T47D (cell line): ENCODE measurements at regions not wholly inside any gene's neighbourhood (a gene's known extent, or its start where the extent isn't known, plus 50 kb on each side); places are given as distances from the start of the nearest gene placed in this dataset.

Experiments
- DNase-seq, 2 experiments: peaks; one replicate each; pipeline versions ENCODE4 v3.0.0 to v3.0.0-alpha.2; 2011 to 2012; ENCODE audit warnings: low read depth in 1 of 2, low spot score in 1 of 2
- JUND ChIP-seq: IDR thresholded peaks from 2 replicates; pipeline ENCODE4 v1.6.1; 2012; ENCODE audit warnings: low read depth
- in situ Hi-C: cut with HindIII; loops from 2 replicates; pipeline ENCODE4 v1.10.0; 2016; ENCODE audit warnings: low sequenced_read_pairs, low pct_unique_long_range_greater_than_20kb

DNA sequence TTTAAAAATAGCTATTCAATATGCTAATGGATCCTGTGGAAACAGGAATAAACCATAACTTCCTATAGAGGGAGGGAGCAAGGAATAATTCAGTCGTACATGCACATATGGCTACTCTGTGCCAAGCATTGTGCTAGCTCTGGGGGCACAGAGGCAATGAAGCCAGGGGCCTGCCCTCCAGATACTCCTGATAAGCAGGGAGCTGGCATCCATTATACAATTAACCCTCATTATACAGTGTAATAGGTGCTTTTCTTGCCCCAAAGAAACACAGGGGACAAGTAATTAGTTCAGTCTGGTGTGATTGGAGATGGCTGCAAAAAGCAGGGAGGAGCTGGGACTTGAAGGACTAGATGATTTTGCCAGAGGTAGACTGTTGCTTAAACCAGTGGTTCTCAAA lies 200.4 kb downstream of the SREK1 start:
- in situ Hi-C loops, result no loop called here
- TF ChIP-seq JUND, result no peak
- no peak for DNase-seq

DNA sequence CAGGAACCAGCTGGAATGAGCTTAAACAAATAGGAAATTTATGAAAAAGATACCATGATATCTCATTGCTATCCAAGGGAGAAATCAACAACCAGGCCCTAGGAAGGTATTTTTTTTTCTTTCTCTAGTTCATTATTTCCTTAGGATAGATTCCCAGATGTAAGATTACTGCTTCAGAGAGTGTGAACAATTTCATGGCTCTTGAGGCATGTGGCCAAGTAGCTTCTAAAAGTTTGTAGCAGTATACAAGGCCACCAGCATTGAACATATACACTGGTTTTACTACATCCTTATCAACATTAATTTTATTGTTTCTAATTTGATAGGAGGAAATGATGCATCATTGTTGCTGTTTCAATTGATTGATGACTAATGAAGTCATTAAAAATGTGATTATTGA lies 201.2 kb downstream of the SREK1 start:
- no peak for TF ChIP-seq JUND
- no peak for DNase-seq
- in situ Hi-C loops, result no loop called here

DNA sequence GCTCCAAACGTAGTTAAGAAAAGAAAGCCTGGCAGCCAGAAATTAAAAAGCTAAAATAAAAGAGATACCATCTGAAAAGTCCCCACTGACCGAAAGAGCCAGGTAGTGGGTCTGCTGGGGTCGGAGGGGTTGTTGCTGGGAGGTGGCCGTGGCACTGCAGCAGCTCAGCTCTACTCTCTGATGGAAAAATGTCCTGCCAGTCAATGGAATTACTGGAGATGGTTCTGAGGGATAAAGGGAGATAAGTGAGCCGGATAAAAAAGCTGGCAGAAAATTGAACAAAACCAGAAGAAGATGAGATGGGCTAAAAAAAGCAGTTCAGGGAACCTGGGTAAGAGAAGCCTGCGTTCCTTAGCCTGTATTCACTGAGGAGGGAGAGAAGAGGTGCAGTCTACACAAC lies 202.8 kb downstream of the SREK1 start:
- TF ChIP-seq JUND, result no peak
- in situ Hi-C loops, result no loop called here
- DNase-seq, result no peak

DNA sequence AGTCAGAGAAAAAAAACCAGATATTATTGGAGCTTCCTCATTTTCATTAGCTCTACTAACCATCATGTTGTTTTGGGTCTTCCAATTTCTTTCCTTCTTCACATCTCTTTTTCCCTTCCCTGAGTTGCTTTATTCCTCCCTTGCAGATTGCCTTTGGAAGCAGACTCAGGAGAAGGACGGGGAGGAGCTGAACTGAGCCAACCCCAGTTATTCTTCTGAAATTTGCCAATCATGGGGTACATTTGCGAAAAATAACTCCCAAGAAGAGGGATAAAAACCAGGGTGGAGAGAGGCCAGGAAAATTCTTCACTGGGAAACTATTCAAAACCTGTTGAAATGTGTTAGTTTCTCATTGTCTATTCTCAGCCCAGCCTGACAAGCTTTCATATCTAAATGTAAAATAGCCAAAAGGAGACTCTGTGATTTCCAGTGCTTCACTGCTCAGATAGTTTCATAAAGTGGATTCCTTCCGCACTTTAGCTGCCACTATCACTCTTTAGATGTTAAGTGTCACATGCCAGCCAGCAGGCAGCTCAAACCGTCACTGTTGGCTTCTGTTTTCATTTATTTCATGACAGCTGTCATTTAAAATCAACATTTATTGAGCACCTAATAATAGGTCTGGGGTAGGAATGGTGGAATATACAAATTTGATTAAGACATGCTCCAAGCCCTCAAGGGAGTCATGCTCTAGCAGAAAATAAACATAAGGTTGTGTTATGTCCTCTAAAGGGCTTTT lies 204.5 kb downstream of the SREK1 start:
- in situ Hi-C loops, result no loop called here
- DNase-seq, result no peak
- TF ChIP-seq JUND, result no peak

DNA sequence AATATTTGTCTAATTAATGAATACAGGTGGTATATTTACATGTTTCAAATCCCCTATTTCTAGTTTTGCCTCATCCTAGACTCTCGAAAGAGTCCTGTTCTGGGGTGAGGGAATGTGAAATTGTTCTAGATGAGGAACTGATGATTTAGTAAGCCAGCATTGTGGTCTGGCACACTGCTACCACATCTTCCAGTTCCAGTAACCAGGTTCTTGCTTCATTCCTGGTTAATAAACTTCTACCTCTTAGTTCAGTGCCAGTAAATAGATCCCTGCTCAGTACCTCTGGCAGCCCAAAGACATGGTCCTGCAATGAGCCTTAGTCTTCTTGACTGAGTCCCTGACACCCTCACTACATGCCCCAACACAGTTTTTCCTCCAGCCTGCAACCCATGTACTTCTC lies 207.7 kb downstream of the SREK1 start:
- in situ Hi-C loops, result no loop called here
- no peak for DNase-seq
- no peak for TF ChIP-seq JUND

DNA sequence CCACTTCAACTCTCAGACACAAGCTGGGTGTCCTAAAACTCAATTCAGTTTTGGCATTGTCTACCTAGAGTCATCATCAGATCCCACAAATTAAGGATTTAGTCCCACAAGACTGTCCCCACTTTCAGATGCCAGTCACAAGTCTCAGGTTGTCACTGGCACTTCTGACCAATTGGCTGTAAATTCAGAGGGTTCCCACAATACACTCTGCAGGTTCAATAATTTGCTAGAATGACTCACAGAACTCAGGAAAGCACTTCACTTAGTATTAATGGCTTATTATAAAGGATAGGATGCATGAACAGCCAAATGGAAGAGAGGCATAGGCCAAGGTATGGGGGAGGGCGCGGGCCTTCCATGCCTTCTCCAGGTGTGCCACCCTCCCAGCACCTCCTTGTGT lies 209.1 kb downstream of the SREK1 start:
- in situ Hi-C loops, result no loop called here
- no peak for DNase-seq
- TF ChIP-seq JUND, result no peak

DNA sequence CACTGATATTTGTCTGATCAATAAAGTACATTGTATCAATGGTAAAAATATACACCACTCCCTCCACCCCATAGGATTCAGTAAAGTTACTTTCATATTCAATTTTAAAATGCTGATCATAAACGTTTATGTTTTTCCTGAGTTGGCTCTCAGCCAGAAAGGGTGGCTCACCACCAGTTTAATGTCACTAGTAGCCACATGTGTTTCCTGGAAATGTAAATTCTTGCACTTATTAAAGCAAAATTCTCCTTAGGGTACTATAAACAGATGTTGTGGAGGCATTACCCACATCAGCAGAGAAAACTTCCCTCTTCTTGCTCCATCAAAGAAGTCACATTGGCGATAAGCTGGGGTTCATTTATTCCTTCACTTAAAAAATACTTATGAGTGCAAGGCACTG lies 210.3 kb downstream of the SREK1 start:
- TF ChIP-seq JUND, result no peak
- in situ Hi-C loops, result no loop called here
- DNase-seq, result no peak

DNA sequence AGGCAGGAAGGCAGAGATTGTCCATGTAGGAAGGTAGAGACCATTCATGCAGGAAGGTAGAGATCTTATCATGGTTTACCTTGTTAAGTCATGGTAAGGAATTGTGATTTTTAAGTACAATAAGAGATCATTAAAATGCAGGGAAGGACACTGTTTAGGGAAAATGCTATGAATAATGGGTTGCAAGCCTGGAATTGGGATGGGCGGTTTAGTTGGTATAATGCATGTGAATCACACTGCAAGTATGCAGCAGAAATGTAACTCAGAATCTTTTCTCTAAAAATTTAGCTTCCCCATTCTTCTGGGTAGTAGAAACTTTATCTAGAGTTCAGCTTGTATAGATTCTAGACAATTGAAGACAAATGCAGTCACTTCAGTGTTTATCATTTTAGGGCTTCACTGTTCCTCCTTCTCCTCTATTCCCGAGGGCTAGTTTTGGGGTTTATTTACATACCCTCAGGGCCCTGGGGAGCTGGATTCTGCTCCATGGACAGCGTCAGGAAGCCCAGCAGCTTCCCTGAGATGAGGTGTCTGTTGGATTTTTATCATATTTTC lies 212.0 kb downstream of the SREK1 start:
- in situ Hi-C loops, result no loop called here
- no peak for DNase-seq
- no peak for TF ChIP-seq JUND

DNA sequence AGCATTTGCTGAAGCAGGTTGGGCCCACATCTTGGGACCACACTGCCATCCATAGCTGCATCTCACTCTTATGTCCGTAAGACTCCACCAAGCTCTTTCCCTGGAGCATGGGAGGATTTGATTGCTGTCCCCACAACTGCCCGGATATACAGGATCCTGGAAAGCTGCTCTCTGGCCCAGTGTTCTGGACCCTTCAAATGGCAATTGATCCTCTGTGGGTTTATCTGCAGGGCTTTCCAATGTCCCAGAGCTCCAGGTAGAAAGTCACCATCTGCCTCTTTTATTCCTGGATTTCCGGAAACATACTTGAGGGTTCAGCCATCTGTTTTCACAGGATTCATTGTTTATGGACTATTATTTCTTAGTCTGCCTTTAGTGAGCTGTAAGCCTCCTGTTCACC lies 214.6 kb downstream of the SREK1 start:
- no peak for DNase-seq
- in situ Hi-C loops, result no loop called here
- no peak for TF ChIP-seq JUND

DNA sequence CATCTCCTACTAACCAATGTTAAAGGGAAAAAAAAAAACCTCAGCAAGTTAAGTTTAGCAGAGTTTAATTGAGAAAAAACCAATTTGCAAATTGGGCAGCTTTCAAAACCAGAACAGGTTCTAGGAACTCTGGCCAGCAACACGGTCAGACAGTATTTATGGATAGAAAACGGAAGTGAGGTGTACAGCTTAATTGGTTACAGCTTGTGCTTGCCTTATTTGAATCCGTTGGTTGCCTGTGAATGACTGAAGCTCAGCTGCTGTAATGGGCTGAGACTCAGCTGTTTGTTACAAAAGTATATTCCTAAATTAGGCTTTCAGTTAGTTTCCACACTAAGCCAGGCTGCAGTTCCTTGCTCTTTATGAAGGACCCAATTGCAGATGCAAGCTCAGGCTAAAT lies 217.0 kb downstream of the SREK1 start:
- in situ Hi-C loops, result no loop called here
- no peak for DNase-seq
- TF ChIP-seq JUND, result no peak

DNA sequence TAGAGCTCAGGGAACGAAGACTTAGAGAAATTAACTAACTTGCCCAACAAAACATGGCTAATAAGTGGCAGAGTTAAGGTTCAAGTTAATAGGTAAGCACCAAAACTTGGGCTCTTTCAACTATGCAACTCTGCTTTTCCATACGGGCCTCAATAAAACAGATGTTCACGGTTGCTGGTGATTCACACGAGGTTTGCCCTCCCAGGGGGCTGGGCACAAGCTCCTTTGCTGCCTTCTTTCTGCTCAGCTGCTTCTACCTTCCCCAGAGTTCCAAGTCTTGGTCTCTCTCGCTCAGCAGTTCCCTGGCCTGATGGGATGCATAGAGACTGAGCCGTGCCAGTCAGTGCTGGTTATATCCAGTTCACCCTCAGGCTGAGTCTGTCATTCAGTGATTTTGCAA lies 217.9 kb downstream of the SREK1 start:
- in situ Hi-C loops, result no loop called here
- no peak for DNase-seq
- no peak for TF ChIP-seq JUND

DNA sequence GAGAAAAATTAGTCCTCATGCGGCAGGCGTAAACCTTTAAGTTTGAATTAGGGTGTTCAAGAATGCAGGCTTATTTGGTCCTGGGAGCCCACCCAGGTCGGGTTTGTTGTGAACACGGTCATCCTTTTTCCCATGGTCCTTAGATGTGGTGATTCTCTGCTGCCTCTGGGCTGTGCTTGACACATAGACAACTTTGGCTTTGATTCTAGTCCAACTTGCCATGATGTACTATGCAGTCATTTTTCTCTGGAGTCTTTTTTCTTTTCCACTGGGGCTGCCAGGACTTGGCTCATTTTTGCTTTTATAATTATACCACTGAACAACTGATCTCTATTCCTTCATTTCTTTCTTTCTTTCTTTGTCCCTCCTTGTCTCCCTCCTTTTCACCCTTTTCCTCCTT lies 218.6 kb downstream of the SREK1 start:
- no peak for DNase-seq
- in situ Hi-C loops, result no loop called here
- no peak for TF ChIP-seq JUND

DNA sequence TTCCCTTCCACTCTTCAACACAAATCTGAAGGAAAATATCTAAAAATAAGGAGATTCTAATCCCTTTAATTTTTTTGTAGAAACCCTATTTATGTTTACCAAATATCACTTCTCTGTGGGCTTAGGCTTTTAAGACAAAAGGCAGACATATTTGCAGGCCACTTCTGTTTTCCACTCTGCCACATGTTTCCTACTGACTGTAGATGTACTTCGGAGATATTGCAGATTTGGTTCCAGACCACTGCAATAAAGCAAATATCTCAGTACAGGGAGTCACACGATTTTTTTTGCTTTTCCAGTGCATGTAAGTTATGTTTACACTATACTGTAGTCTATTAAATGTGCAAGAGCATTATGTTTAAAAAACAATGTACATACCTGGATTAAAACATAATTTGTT lies 219.0 kb downstream of the SREK1 start:
- no peak for DNase-seq
- in situ Hi-C loops, result no loop called here
- no peak for TF ChIP-seq JUND

DNA sequence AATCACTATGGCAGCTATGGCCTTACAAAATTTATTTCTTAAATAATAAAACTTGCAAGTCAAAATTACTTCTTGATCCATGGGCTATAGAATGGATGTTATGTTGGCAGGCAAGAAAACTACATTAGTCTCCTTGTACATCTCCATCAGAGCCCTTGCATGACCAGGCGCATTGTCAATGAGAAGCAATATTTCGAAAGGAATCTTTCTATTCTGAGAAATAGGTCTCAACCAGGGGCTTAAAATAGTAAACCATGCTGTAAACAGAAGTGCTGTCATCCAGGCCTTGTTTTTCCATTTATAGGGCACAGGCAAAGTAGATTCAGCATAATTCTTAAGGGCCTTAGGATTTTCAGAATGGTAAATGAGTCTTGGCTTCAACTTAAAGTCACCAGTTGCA lies 220.1 kb downstream of the SREK1 start:
- no peak for DNase-seq
- TF ChIP-seq JUND, result no peak
- in situ Hi-C loops, result no loop called here
